Transverse colon (tissue), 4 donors: ENCODE measurements at regions not wholly inside any gene's neighbourhood (a gene's known extent, or its start where the extent isn't known, plus 50 kb on each side); places are given as distances from the start of the nearest gene placed in this dataset.
"Not testable (repeated sequence)": the region's sequence is repeated elsewhere in the genome, so short reads cannot be mapped to it uniquely, and the experiment has no call there.

ENCODE experiments used
- DNase-seq: peaks from one replicate; pipeline ENCODE4 v3.0.0-alpha.2; 2019
- H3K27ac ChIP-seq, 4 donors: fragments of 200-600 bp; sonication (generic); 2 replicates each; pipeline ENCODE4 v1.5.1; 2016 to 2018; ENCODE audit warnings: inconsistent platforms in 4 of 4
- H3K27me3 ChIP-seq: fragments of 200-600 bp; sonication (generic); 2 replicates; pipeline ENCODE4 v1.5.1; 2017; ENCODE audit warnings: inconsistent platforms
- H3K36me3 ChIP-seq, 4 donors: fragments of 200-600 bp; sonication (generic); 2 replicates each; pipeline ENCODE4 v1.5.1; 2017 to 2019; ENCODE audit warnings: inconsistent platforms in 4 of 4
- H3K4me1 ChIP-seq, 4 donors: fragments of 200-600 bp; sonication (generic); 2 replicates each; pipeline ENCODE4 v1.5.1; 2017 to 2020; ENCODE audit warnings: inconsistent platforms in 4 of 4
- H3K4me3 ChIP-seq, 4 donors: fragments of 200-600 bp; sonication (generic); 1 replicate in 1 of 4; 2 replicates in 3 of 4; pipeline versions ENCODE4 v1.5.1 to v1.6.1; 2017 to 2019; ENCODE audit warnings: inconsistent platforms in 4 of 4
- H3K9me3 ChIP-seq, 2 donors: fragments of 200-600 bp; sonication (generic); 2 replicates each; pipeline ENCODE4 v1.5.1; 2017 to 2019; ENCODE audit warnings: inconsistent platforms in 2 of 2
- EP300 ChIP-seq: sonication (generic); formaldehyde crosslinking; IDR thresholded peaks from one replicate; pipeline ENCODE4 v1.6.1; 2017; ENCODE audit warnings: antibody characterized with exemption, low read depth
- POLR2A ChIP-seq: fragments of 450-650 bp; IDR thresholded peaks from one replicate; pipeline ENCODE4 v1.6.1; 2016; ENCODE audit warnings: antibody characterized with exemption, mild to moderate bottlenecking, moderate library complexity
- POLR2AphosphoS5 ChIP-seq, 3 donors: sonication (generic); formaldehyde crosslinking; IDR thresholded peaks; one replicate each; pipeline ENCODE4 v1.6.1; 2016; ENCODE audit warnings: antibody characterized with exemption in 3 of 3
- WGBS, 2 donors: methylation state at CpG; one replicate each; pipeline ENCODE4 v1.1.5; 2018; ENCODE audit warnings: low coverage in 1 of 2; 5-methylcytosine and 5-hydroxymethylcytosine counted together
- in situ Hi-C, 4 donors: fragments of 200-750 bp; cut with MboI; loops; one replicate each; pipeline versions ENCODE4 v1.15.0 to v1.15.1; 2017; ENCODE audit warnings: low sequenced_read_pairs in 3 of 4, low pct_ligation_motif_present in 1 of 4, low pct_unique_long_range_greater_than_20kb in 1 of 4
- intact Hi-C: fragments of 100-400 bp; cut with DNase I; formaldehyde crosslinking; loops from one replicate; pipeline ENCODE4 v1.15.1; 2023; ENCODE audit warnings: low total_unique reads
- TF ChIP-seq, protein P1 (sequence below), 5 experiments: fragments of 200-600 bp in 3 of 5; fragments of 450-650 bp in 2 of 5; sonication (generic) in 3 of 5; IDR thresholded peaks; 1 replicate in 2 of 5; 2 replicates in 3 of 5; pipeline ENCODE4 v1.5.1; 2016 to 2017; ENCODE audit warnings: antibody characterized with exemption in 5 of 5, inconsistent platforms in 3 of 5, mild to moderate bottlenecking in 2 of 5, moderate library complexity in 1 of 5

DNA sequence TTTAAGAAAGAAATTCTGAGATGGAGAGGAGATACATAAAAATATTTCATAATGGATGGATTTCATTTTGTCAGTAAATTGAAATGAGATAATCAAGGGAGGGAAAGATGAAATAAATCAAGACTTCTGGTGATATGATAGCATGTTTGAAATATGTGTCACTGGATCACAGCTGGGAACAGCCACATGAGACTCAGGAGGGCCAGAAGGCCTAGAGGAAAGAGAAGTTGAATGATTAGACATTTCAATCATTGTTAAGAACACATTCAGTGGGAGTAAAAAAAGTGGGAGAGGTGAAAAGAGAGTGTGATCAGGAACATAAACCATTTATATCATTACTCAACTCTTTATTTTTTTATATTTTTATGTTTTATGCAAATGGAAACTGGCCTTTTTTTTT lies 933.4 kb downstream of the KCNJ2 start:
- in situ Hi-C loops: no loop called here
- no peaks in the 10 kb centered on the region for H3K36me3 ChIP-seq
- no peaks in the 10 kb centered on the region for H3K4me1 ChIP-seq
- no peak overlapping the region for H3K4me3 ChIP-seq
- no peak for DNase-seq
- intact Hi-C loops: no loop called here
- H3K27ac ChIP-seq: no peak overlapping the region
- TF ChIP-seq EP300: no peak
- no peak for TF ChIP-seq POLR2A
- TF ChIP-seq, protein P1, sequence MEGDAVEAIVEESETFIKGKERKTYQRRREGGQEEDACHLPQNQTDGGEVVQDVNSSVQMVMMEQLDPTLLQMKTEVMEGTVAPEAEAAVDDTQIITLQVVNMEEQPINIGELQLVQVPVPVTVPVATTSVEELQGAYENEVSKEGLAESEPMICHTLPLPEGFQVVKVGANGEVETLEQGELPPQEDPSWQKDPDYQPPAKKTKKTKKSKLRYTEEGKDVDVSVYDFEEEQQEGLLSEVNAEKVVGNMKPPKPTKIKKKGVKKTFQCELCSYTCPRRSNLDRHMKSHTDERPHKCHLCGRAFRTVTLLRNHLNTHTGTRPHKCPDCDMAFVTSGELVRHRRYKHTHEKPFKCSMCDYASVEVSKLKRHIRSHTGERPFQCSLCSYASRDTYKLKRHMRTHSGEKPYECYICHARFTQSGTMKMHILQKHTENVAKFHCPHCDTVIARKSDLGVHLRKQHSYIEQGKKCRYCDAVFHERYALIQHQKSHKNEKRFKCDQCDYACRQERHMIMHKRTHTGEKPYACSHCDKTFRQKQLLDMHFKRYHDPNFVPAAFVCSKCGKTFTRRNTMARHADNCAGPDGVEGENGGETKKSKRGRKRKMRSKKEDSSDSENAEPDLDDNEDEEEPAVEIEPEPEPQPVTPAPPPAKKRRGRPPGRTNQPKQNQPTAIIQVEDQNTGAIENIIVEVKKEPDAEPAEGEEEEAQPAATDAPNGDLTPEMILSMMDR (IDR thresholded peaks at IDR 0.05): no peak
- no peak for TF ChIP-seq POLR2AphosphoS5 (IDR thresholded peaks at IDR 0.05)
- no peaks in the 10 kb centered on the region for H3K9me3 ChIP-seq
- no peaks in the 10 kb centered on the region for H3K27me3 ChIP-seq

DNA sequence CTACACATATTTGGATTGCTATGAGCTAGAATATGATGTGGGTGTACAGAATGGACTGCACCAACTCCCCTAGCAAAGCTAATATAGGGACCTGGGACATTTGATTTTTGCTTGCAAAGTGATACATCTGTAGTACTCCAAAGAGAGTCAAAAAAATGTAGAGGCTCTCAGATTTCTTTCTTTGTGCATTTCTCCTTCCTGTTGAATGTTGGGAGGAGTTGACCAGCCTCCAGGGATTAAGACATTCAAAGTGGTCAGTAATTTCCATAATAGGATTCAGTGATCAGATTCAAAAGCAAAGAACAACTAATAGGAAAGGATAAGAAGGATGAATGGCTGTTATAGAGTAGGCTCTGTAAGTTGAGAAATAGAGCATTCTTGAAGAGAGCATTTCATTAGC lies 934.9 kb downstream of the KCNJ2 start:
- in situ Hi-C loops: no loop called here
- intact Hi-C loops: no loop called here
- TF ChIP-seq EP300: no peak
- TF ChIP-seq, protein P1 (IDR thresholded peaks at IDR 0.05): no peak
- no peak for TF ChIP-seq POLR2AphosphoS5 (IDR thresholded peaks at IDR 0.05)
- no peak for TF ChIP-seq POLR2A

DNA sequence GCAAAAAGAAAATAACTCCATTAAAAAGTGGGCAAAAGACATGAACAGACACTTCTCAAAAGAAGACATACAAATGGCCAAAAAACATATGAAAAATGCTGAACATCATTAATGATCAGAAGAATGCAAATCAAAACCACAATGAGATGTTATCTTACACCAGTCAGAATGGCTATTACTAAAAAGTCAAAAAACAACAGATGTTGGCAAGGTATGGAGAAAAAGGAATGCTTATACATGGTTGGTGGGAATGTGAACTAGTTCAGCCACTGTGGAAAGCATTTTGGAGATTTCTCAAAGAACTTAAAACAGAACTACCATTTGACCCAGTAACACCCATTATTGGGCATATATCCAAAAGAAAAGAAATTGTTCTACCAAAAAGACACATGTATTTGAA lies 936.7 kb downstream of the KCNJ2 start:
- H3K4me3 ChIP-seq, H3K36me3 ChIP-seq, DNase-seq, H3K4me1 ChIP-seq, in situ Hi-C loops, H3K27ac ChIP-seq, intact Hi-C loops, H3K9me3 ChIP-seq, H3K27me3 ChIP-seq: not testable (repeated sequence)

More for the DNA sequence above, 934.9 kb downstream of the KCNJ2 start:
- H3K4me3 ChIP-seq: no peak overlapping the region
- H3K4me1 ChIP-seq: no peaks in the 10 kb centered on the region
- H3K36me3 ChIP-seq: no peaks in the 10 kb centered on the region
- no peaks in the 10 kb centered on the region for H3K27me3 ChIP-seq
- H3K9me3 ChIP-seq: no peaks in the 10 kb centered on the region
- H3K27ac ChIP-seq: no peak overlapping the region
- DNase-seq: no peak

DNA sequence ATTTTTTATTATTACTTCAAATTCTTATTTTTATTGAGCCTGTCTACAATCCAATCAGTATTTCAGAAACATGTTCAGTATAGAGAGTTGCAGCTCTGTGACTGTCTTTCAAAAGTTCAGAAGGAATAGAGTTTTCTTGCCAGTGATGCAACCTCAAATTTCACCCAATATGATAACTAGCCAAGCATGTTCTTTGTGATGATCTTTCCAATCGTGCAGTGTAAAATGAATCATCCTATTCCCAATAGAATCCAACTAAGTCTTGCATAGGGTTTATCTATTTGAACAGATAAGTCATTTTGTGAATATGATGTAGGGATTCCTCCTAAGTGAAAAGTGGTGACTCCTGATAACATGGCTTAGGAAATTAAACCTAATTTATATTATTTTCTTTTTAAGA lies 937.8 kb downstream of the KCNJ2 start:
- in situ Hi-C loops: no loop called here
- no peak overlapping the region for H3K27ac ChIP-seq
- TF ChIP-seq POLR2AphosphoS5 (IDR thresholded peaks at IDR 0.05) (no peak), POLR2A (no peak), EP300 (no peak)
- TF ChIP-seq, protein P1 (IDR thresholded peaks at IDR 0.05): no peak
- 58 to 59% methylated on average over 1 of the region's 1 CpG for WGBS, 2 donors
- no peaks in the 10 kb centered on the region for H3K36me3 ChIP-seq
- H3K9me3 ChIP-seq: no peaks in the 10 kb centered on the region
- intact Hi-C loops: no loop called here
- no peak for DNase-seq
- no peaks in the 10 kb centered on the region for H3K4me1 ChIP-seq
- H3K4me3 ChIP-seq: no peak overlapping the region
- H3K27me3 ChIP-seq: no peaks in the 10 kb centered on the region

DNA sequence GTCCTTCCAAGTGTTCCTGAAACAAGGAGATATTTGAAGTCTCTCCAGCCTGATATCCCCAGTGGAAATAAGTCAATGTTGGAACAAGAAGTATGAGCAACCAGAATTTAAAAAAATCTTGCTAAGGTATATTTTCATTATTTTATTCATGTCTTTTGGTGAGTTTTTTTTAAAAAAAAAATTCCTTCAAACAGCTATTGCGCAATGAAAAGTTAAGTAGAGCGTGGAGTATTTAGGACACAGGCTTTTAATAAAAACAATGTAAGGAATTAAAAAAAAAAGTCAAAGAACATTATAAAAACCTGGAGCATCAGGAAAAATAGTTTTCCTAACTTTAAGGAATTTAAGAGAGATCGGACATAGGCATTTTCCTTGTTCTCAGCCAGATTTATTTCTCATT lies 940.4 kb downstream of the KCNJ2 start:
- Histone ChIP-seq H3K27me3 (no peaks in the 10 kb centered on the region), H3K4me1 (no peaks in the 10 kb centered on the region), H3K4me3 (no peak overlapping the region), H3K9me3 (no peaks in the 10 kb centered on the region), H3K27ac (no peak overlapping the region), H3K36me3 (no peaks in the 10 kb centered on the region)
- DNase-seq: no peak
- 88 to 89% methylated on average over 3 of the region's 3 CpGs for WGBS, 2 donors
- in situ Hi-C loops (loop anchor here in 1 of 4 donors (10.0 kb wide), 1 partner anchor 1005 kb away; no protein-coding TSS in a partner anchor), intact Hi-C loops (no loop called here)
- TF ChIP-seq POLR2AphosphoS5 (IDR thresholded peaks at IDR 0.05) (no peak), EP300 (no peak)
- TF ChIP-seq, protein P1 (IDR thresholded peaks at IDR 0.05): no peak
